K562 (cell line): ENCODE measurements at regions not wholly inside any gene's neighbourhood (a gene's known extent, or its start where the extent isn't known, plus 50 kb on each side); places are given as distances from the start of the nearest gene placed in this dataset.

ENCODE experiments used
- ADNP ChIP-seq: fragments of 200-800 bp; sonication (Bioruptor generic); IDR thresholded peaks from 2 replicates; pipeline ENCODE4 v1.6.1; 2016; ENCODE audit warnings: missing genetic modification characterization, missing compliant biosample characterization
- BHLHE40 ChIP-seq: IDR thresholded peaks from 2 replicates; pipeline ENCODE4 v1.6.1; 2011; ENCODE audit warnings: low read length, improper control_type of control experiment
- CCNT2 ChIP-seq: IDR thresholded peaks from 2 replicates; pipeline ENCODE4 v1.6.1; 2011; ENCODE audit warnings: borderline replicate concordance, low read depth, mild to moderate bottlenecking, moderate library complexity, mixed read lengths, low read length; ENCODE audit not compliant: insufficient read length; ENCODE audit errors: extremely low read depth
- FOXA3 ChIP-seq, 2 experiments: fragments of 450-650 bp in 1 of 2; sonication (generic) in 1 of 2; formaldehyde crosslinking; IDR thresholded peaks in 1 of 2; conservative IDR thresholded peaks in 1 of 2; 2 replicates each; pipeline versions ENCODE4 v1.4.0 to v1.8.0; 2020 to 2022; ENCODE audit warnings: mild to moderate bottlenecking in 2 of 2, missing genetic modification reagents in 1 of 2
- KLF16 ChIP-seq: IDR thresholded peaks from 2 replicates; pipeline ENCODE4 v1.6.1; 2016; ENCODE audit warnings: antibody characterized with exemption
- MCM3 ChIP-seq: fragments of 450-650 bp; IDR thresholded peaks from 2 replicates; pipeline ENCODE4 v1.6.1; 2016
- MEIS2 ChIP-seq: fragments of 450-650 bp; IDR thresholded peaks from 2 replicates; pipeline ENCODE4 v1.6.1; 2014; ENCODE audit warnings: mild to moderate bottlenecking; ENCODE audit not compliant: partially characterized antibody
- NELFE ChIP-seq: IDR thresholded peaks from 2 replicates; pipeline ENCODE4 v1.6.1; 2011; ENCODE audit warnings: mild to moderate bottlenecking; ENCODE audit not compliant: insufficient read depth, insufficient read length
- NFE2L1 ChIP-seq: fragments of 450-650 bp; IDR thresholded peaks from 2 replicates; pipeline ENCODE4 v1.6.1; 2016; ENCODE audit warnings: missing genetic modification characterization, low read depth, mild to moderate bottlenecking, missing compliant biosample characterization, moderate library complexity, borderline replicate concordance
- NFXL1 ChIP-seq: fragments of 450-650 bp; formaldehyde crosslinking; IDR thresholded peaks from 2 replicates; pipeline ENCODE4 v1.4.0; 2021; ENCODE audit warnings: mild to moderate bottlenecking
- SRSF1 ChIP-seq: fragments of 200-400 bp; formaldehyde crosslinking; IDR thresholded peaks from 2 replicates; pipeline ENCODE4 v1.6.1; 2017; ENCODE audit warnings: mild to moderate bottlenecking, low read depth, low read length, moderate library complexity
- TAF9B ChIP-seq: fragments of 450-650 bp; IDR thresholded peaks from 2 replicates; pipeline ENCODE4 v1.6.1; 2018; ENCODE audit warnings: mild to moderate bottlenecking; ENCODE audit not compliant: partially characterized antibody
- TFAM ChIP-seq: fragments of 250-450 bp; sonication (Bioruptor Pico); conservative IDR thresholded peaks from 2 replicates; pipeline ENCODE4 v1.5.0; 2021; ENCODE audit warnings: mild to moderate bottlenecking, moderate library complexity
- TRIM24 ChIP-seq, 2 experiments: fragments of 450-650 bp; IDR thresholded peaks; 2 replicates each; pipeline ENCODE4 v1.6.1; 2016
- YY1 ChIP-seq, 3 experiments: IDR thresholded peaks; 2 replicates each; pipeline ENCODE4 v1.6.1; 2011; ENCODE audit warnings: low read length in 2 of 3, mild to moderate bottlenecking in 2 of 3, moderate library complexity in 2 of 3, borderline replicate concordance in 1 of 3, control low read depth in 1 of 3, low read depth in 1 of 3; ENCODE audit not compliant: insufficient read depth in 3 of 3, insufficient replicate concordance in 2 of 3, control insufficient read depth in 1 of 3, insufficient read length in 1 of 3; ENCODE audit errors: extremely low read depth in 1 of 3
- ZC3H8 ChIP-seq: fragments of 450-650 bp; IDR thresholded peaks from 2 replicates; pipeline ENCODE4 v1.6.1; 2017
- ZNF282 ChIP-seq: sonication (generic); formaldehyde crosslinking; IDR thresholded peaks from 2 replicates; pipeline ENCODE4 v1.8.1; 2023; ENCODE audit warnings: missing genetic modification reagents
- ZNF444 ChIP-seq: fragments of 250-450 bp; sonication (Bioruptor Pico); IDR thresholded peaks from 2 replicates; pipeline ENCODE4 v1.4.0; 2020; ENCODE audit warnings: mild to moderate bottlenecking, moderate library complexity
- ZNF717 ChIP-seq: fragments of 250-450 bp; sonication (Bioruptor Pico); IDR thresholded peaks from 2 replicates; pipeline ENCODE4 v1.5.0; 2021
- TF ChIP-seq, protein P1 (sequence below): fragments of 450-650 bp; IDR thresholded peaks from 2 replicates; pipeline ENCODE4 v1.6.1; 2016; ENCODE audit warnings: antibody characterized with exemption
- TF ChIP-seq, protein P2 (sequence below), 2 experiments: fragments of 450-650 bp; formaldehyde crosslinking in 1 of 2; IDR thresholded peaks; 2 replicates each; pipeline versions ENCODE4 v1.4.0 to v1.6.1; 2014 to 2020; ENCODE audit warnings: mild to moderate bottlenecking in 2 of 2, borderline replicate concordance in 1 of 2, low read depth in 1 of 2

DNA sequence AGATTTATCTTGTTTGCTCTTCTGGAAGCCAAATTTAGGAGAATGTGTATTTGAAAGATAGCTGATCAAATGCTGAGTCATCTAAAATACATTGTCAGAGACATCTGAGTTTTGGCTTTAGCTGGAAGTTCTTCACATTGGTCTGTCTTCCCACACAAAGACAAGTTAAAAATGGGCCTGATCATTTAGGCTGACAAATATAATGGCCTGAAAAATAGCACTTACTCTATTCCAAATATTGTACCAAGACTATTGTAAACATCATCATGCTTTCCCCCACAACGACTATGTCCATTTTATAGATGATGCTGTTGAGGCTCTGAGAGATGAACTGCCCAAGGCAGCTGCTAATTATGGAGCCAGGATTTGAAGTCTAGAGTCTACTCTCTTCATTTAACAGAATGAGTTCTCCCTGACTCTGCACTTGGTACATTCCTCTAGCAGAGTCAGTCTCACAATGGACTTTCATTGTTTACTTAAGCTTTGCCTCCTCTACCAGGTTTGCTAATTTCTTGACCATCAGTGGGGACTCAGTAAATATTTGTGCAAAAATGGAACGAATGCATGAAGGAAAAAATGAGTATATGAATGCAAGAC lies 619.4 kb upstream of the KLF4 start (continued):
- no peak for TF ChIP-seq NELFE
- TF ChIP-seq BHLHE40 = no peak
- no peak for TF ChIP-seq ZNF717 (CRISPR knock-in tag)
- TF ChIP-seq NFXL1 (CRISPR knock-in tag) = no peak
- peak; percentile 87 to 90 for TF ChIP-seq TRIM24 (IDR thresholded peaks at IDR 0.05)
- peak; percentile 91 for TF ChIP-seq KLF16
- TF ChIP-seq TAF9B = peak; percentile 69
- no peak for TF ChIP-seq ZC3H8
- no peak for TF ChIP-seq MCM3
- TF ChIP-seq, protein P1, sequence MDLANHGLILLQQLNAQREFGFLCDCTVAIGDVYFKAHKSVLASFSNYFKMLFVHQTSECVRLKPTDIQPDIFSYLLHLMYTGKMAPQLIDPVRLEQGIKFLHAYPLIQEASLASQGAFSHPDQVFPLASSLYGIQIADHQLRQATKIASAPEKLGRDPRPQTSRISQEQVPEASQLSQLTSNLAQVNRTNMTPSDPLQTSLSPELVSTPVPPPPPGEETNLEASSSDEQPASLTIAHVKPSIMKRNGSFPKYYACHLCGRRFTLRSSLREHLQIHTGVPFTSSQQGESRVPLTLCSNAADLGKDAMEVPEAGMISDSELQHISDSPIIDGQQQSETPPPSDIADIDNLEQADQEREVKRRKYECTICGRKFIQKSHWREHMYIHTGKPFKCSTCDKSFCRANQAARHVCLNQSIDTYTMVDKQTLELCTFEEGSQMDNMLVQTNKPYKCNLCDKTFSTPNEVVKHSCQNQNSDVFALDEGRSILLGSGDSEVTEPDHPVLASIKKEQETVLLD = no peak
- TF ChIP-seq ADNP = peak; percentile 77
- no peak for TF ChIP-seq ZNF444 (CRISPR knock-in tag)
- TF ChIP-seq ZNF282 (CRISPR knock-in tag) = no peak
- TF ChIP-seq SRSF1 = no peak
- TF ChIP-seq NFE2L1 (tag) = peak; percentile 91
- TF ChIP-seq TFAM = no peak
- peak; percentile 63 for TF ChIP-seq MEIS2
- TF ChIP-seq CCNT2 = peak; percentile 93
- TF ChIP-seq YY1 (IDR thresholded peaks at IDR 0.05; ENCODE audit: borderline replicate concordance in 1 of 3, control insufficient read depth in 1 of 3, extremely low read depth in 1 of 3, insufficient read depth in 3 of 3, insufficient read length in 1 of 3, insufficient replicate concordance in 2 of 3, low read depth in 1 of 3, low read length in 2 of 3) = no peak
- TF ChIP-seq FOXA3 (CRISPR knock-in tag; conservative IDR thresholded peaks at IDR 0.05 in 1 of 2, IDR thresholded peaks at IDR 0.05 in 1 of 2) = peak; percentile 98 to 100
- TF ChIP-seq, protein P2, sequence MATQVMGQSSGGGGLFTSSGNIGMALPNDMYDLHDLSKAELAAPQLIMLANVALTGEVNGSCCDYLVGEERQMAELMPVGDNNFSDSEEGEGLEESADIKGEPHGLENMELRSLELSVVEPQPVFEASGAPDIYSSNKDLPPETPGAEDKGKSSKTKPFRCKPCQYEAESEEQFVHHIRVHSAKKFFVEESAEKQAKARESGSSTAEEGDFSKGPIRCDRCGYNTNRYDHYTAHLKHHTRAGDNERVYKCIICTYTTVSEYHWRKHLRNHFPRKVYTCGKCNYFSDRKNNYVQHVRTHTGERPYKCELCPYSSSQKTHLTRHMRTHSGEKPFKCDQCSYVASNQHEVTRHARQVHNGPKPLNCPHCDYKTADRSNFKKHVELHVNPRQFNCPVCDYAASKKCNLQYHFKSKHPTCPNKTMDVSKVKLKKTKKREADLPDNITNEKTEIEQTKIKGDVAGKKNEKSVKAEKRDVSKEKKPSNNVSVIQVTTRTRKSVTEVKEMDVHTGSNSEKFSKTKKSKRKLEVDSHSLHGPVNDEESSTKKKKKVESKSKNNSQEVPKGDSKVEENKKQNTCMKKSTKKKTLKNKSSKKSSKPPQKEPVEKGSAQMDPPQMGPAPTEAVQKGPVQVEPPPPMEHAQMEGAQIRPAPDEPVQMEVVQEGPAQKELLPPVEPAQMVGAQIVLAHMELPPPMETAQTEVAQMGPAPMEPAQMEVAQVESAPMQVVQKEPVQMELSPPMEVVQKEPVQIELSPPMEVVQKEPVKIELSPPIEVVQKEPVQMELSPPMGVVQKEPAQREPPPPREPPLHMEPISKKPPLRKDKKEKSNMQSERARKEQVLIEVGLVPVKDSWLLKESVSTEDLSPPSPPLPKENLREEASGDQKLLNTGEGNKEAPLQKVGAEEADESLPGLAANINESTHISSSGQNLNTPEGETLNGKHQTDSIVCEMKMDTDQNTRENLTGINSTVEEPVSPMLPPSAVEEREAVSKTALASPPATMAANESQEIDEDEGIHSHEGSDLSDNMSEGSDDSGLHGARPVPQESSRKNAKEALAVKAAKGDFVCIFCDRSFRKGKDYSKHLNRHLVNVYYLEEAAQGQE (IDR thresholded peaks at IDR 0.05; ENCODE audit: borderline replicate concordance) = no peak
- TF ChIP-seq, protein P2 (CRISPR knock-in tag; IDR thresholded peaks at IDR 0.05; ENCODE audit: low read depth) = no peak
